SK-N-MC (cell line): ENCODE measurements at regions not wholly inside any gene's neighbourhood (a gene's known extent, or its start where the extent isn't known, plus 50 kb on each side); places are given as distances from the start of the nearest gene placed in this dataset.

Source experiments
- DNase-seq: peaks from one replicate; pipeline ENCODE4 v3.0.0-alpha.2; 2011; ENCODE audit warnings: low read depth, low spot score
- H3K27ac ChIP-seq: fragments of 200-600 bp; sonication (generic); 2 replicates; pipeline ENCODE4 v1.5.1; 2016; ENCODE audit warnings: mixed run types
- H3K36me3 ChIP-seq: fragments of 200-600 bp; sonication (generic); 2 replicates; pipeline ENCODE4 v1.6.1; 2017; ENCODE audit warnings: antibody characterized with exemption, low read length, mixed read lengths; ENCODE audit not compliant: insufficient read depth
- H3K4me3 ChIP-seq: fragments of 200-600 bp; sonication (generic); 2 replicates; pipeline ENCODE4 v1.5.1; 2016
- H3K9ac ChIP-seq: fragments of 200-600 bp; sonication (generic); 2 replicates; pipeline ENCODE4 v1.8.0; 2017; ENCODE audit warnings: mixed run types, mixed read lengths; ENCODE audit not compliant: insufficient read length
- H3K9me3 ChIP-seq: fragments of 200-600 bp; sonication (generic); 2 replicates; pipeline ENCODE4 v1.6.1; 2017; ENCODE audit warnings: low read depth, mild to moderate bottlenecking, antibody characterized with exemption, low read length, moderate library complexity, mixed read lengths
- EZH2 ChIP-seq: fragments of 200-600 bp; sonication (generic); IDR thresholded peaks from one replicate; pipeline ENCODE4 v1.6.1; 2017; ENCODE audit warnings: antibody characterized with exemption
- FOXP2 ChIP-seq: optimal IDR thresholded peaks from 2 replicates; pipeline ENCODE3; 2011; ENCODE audit warnings: mild to moderate bottlenecking, moderate library complexity; ENCODE audit not compliant: insufficient read depth; ENCODE audit errors: extremely low read length, control extremely low read depth
- POLR2AphosphoS5 ChIP-seq: IDR thresholded peaks from 2 replicates; pipeline ENCODE4 v1.6.1; 2012; ENCODE audit warnings: mild to moderate bottlenecking, low read depth, low read length, borderline replicate concordance

- TF ChIP-seq FOXP2 (no peak), EZH2 (no peak), POLR2AphosphoS5 (no peak)
- Histone ChIP-seq H3K9me3 (no peaks in the 10 kb centered on the region), H3K9ac (no peak overlapping the region), H3K4me3 (no peak overlapping the region), H3K27ac (no peak overlapping the region), H3K36me3 (no peaks in the 10 kb centered on the region)
- DNase-seq = no peak
Observed at GRCh38 chr11:104663190-104664140, 234.8 kb downstream of the CASP12 start.

- no peak for DNase-seq
Observed at GRCh38 chr11:104661901-104662300, 236.4 kb downstream of the CASP12 start.

GRCh38 chr11:104661471-104661870, 236.8 kb downstream of the CASP12 start:
- no peak for TF ChIP-seq POLR2AphosphoS5
- no peak for TF ChIP-seq EZH2
- no peak for TF ChIP-seq FOXP2
- no peak overlapping the region for H3K9ac ChIP-seq
- no peaks in the 10 kb centered on the region for H3K9me3 ChIP-seq
- H3K4me3 ChIP-seq = no peak overlapping the region
- H3K27ac ChIP-seq = no peak overlapping the region
- no peaks in the 10 kb centered on the region for H3K36me3 ChIP-seq
- no peak for DNase-seq

More at GRCh38 chr11:104661901-104662300, 236.4 kb downstream of the CASP12 start:
- Histone ChIP-seq H3K4me3 (no peak overlapping the region), H3K27ac (no peak overlapping the region), H3K9ac (no peak overlapping the region), H3K9me3 (no peaks in the 10 kb centered on the region), H3K36me3 (no peaks in the 10 kb centered on the region)
- TF ChIP-seq EZH2 = no peak
- no peak for TF ChIP-seq FOXP2
- no peak for TF ChIP-seq POLR2AphosphoS5

- no peak for DNase-seq
- Histone ChIP-seq H3K36me3 (no peaks in the 10 kb centered on the region), H3K9ac (no peak overlapping the region), H3K9me3 (no peaks in the 10 kb centered on the region), H3K4me3 (no peak overlapping the region), H3K27ac (no peak overlapping the region)
- TF ChIP-seq EZH2 = no peak
- TF ChIP-seq FOXP2 = no peak
- no peak for TF ChIP-seq POLR2AphosphoS5
Observed at GRCh38 chr11:104658177-104658576, 240.1 kb downstream of the CASP12 start.

- Histone ChIP-seq H3K4me3 (no peak overlapping the region), H3K36me3 (no peaks in the 10 kb centered on the region), H3K9ac (no peak overlapping the region), H3K9me3 (no peaks in the 10 kb centered on the region), H3K27ac (no peak overlapping the region)
- DNase-seq = no peak
- TF ChIP-seq POLR2AphosphoS5 (no peak), FOXP2 (no peak), EZH2 (no peak)
Observed at GRCh38 chr11:104657083-104657482, 241.2 kb downstream of the CASP12 start.

GRCh38 chr11:104655066-104655465, 243.2 kb downstream of the CASP12 start:
- Histone ChIP-seq H3K36me3 (no peaks in the 10 kb centered on the region), H3K27ac (no peak overlapping the region), H3K4me3 (no peak overlapping the region), H3K9me3 (no peaks in the 10 kb centered on the region), H3K9ac (no peak overlapping the region)
- no peak for DNase-seq
- TF ChIP-seq POLR2AphosphoS5 = no peak
- TF ChIP-seq EZH2 = no peak

GRCh38 chr11:104654181-104654813, 244.0 kb downstream of the CASP12 start:
- TF ChIP-seq FOXP2 (no peak), EZH2 (no peak), POLR2AphosphoS5 (no peak; the same call in 1 of the 2 replicates)
- Histone ChIP-seq H3K27ac (peak overlapping the region; percentile 5; the same call in 1 of the 2 replicates), H3K36me3 (no peaks in the 10 kb centered on the region), H3K9me3 (no peaks in the 10 kb centered on the region), H3K9ac (no peak overlapping the region), H3K4me3 (peak overlapping the region; percentile 41)
- DNase-seq = no peak

- no peaks in the 10 kb centered on the region for H3K36me3 ChIP-seq
- TF ChIP-seq FOXP2 (no peak), POLR2AphosphoS5 (no peak), EZH2 (no peak)
- DNase-seq = no peak
- H3K27ac ChIP-seq = no peak overlapping the region
- H3K9me3 ChIP-seq = no peaks in the 10 kb centered on the region
- H3K9ac ChIP-seq = no peak overlapping the region
- no peak overlapping the region for H3K4me3 ChIP-seq
Observed at GRCh38 chr11:104653407-104653806, 244.9 kb downstream of the CASP12 start.
